A673 (cell line): ENCODE measurements at regions not wholly inside any gene's neighbourhood (a gene's known extent, or its start where the extent isn't known, plus 50 kb on each side); places are given as distances from the start of the nearest gene placed in this dataset.

ENCODE experiments used
- BruUV-seq: library from RNA; stranded (reverse); fragments of 400-500 nt; replicated peaks from 2 replicates; lab custom pipeline; 2021; lab: Mats Ljungman, UMichigan
- CTCF ChIA-PET: fragments of 300-600 bp; sonication (Branson Sonifier 250); formaldehyde crosslinking; loops from one replicate; lab custom pipeline; 2022; ENCODE audit warnings: antibody characterized with exemption; lab: Charles Lee
- POLR2A ChIA-PET: fragments of 300-600 bp; sonication (Branson Sonifier 250); formaldehyde crosslinking; loops from one replicate; lab custom pipeline; 2022; ENCODE audit warnings: antibody characterized with exemption; ENCODE audit not compliant: low non-redundant PET; lab: Charles Lee
- DNase-seq: peaks from one replicate; pipeline ENCODE4 v3.0.0-alpha.2; 2015; ENCODE audit warnings: low spot score
- H3K27ac ChIP-seq: fragments of 200-600 bp; sonication (generic); 2 replicates; pipeline ENCODE4 v1.5.1; 2016; ENCODE audit warnings: mixed run types, low read depth, mild to moderate bottlenecking, mixed read lengths, antibody characterized with exemption, low read length; ENCODE audit not compliant: poor library complexity, severe bottlenecking
- H3K27me3 ChIP-seq: fragments of 200-600 bp; sonication (generic); replicated peaks from 2 replicates; pipeline ENCODE4 v1.6.1; 2017; ENCODE audit warnings: mixed run types, low read depth, mild to moderate bottlenecking, mixed read lengths, antibody characterized with exemption, low read length; ENCODE audit not compliant: insufficient read depth, poor library complexity
- H3K36me3 ChIP-seq: fragments of 200-600 bp; sonication (generic); 2 replicates; pipeline ENCODE4 v1.6.1; 2016; ENCODE audit warnings: mixed run types, mild to moderate bottlenecking, mixed read lengths, antibody characterized with exemption, low read length; ENCODE audit not compliant: insufficient read depth, poor library complexity, severe bottlenecking
- H3K4me1 ChIP-seq: fragments of 200-600 bp; sonication (generic); 2 replicates; pipeline ENCODE4 v1.6.1; 2017; ENCODE audit warnings: mixed run types, mild to moderate bottlenecking, mixed read lengths, antibody characterized with exemption, low read length; ENCODE audit not compliant: insufficient read depth, poor library complexity, severe bottlenecking
- H3K4me3 ChIP-seq: fragments of 200-600 bp; sonication (generic); 2 replicates; pipeline ENCODE4 v1.5.1; 2016; ENCODE audit warnings: low read depth, mixed run types, mild to moderate bottlenecking, mixed read lengths, low read length; ENCODE audit not compliant: poor library complexity, severe bottlenecking
- H3K9me3 ChIP-seq: fragments of 200-600 bp; sonication (generic); 2 replicates; pipeline ENCODE4 v1.6.1; 2016; ENCODE audit warnings: mixed run types, low read depth, mild to moderate bottlenecking, mixed read lengths, antibody characterized with exemption, low read length; ENCODE audit not compliant: poor library complexity, severe bottlenecking
- CTCF ChIP-seq: fragments of 300-800, 200-600 bp; sonication (generic); conservative IDR thresholded peaks from 2 replicates; pipeline ENCODE4 v1.5.1; 2017; ENCODE audit warnings: low read depth, mild to moderate bottlenecking, antibody characterized with exemption, low read length, moderate library complexity, mixed read lengths
- EZH2 ChIP-seq: fragments of 200-600 bp; sonication (generic); IDR thresholded peaks from 2 replicates; pipeline ENCODE4 v1.6.1; 2017; ENCODE audit warnings: borderline replicate concordance, low read depth, mild to moderate bottlenecking, mixed read lengths, antibody characterized with exemption, low read length; ENCODE audit not compliant: poor library complexity, severe bottlenecking
- intact Hi-C: fragments of 100-400 bp; cut with micrococcal nuclease; formaldehyde crosslinking; loops from one replicate; pipeline ENCODE4 v1.10.0; 2022; ENCODE audit not compliant: unreplicated experiment

- POLR2A ChIA-PET: no interaction called here
These were observed 319.9 kb upstream of the GBE1 start for GRCh38 chr3:82081351-82081750.

DNA sequence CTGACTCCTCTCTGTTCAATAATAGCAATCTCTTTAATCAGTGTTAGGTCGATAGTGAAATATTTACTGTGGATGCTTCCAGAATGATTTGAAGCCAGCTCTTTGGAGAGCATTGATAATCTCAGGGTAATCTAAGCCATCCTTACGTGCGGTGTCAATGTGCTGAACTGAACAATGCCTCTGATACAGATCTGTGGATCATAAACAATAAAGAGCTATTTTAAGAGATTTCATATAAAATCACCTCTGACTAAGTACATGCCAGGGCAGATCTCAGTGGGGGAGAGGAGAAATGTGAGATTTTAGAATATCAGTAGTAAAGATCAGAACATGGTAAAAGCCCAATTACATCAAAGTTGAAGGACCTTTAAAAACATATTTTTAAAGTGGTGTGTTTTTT, 319.3 kb upstream of the GBE1 start:
- no peak for DNase-seq
- H3K27ac ChIP-seq: no peak overlapping the region
- ChIA-PET CTCF (no interaction called here), POLR2A (no interaction called here)
- H3K27me3 ChIP-seq: no peaks in the 10 kb centered on the region
- no TSS peak for BruUV-seq
- intact Hi-C loops: no loop called here
- TF ChIP-seq EZH2: no peak
- H3K36me3 ChIP-seq: no peaks in the 10 kb centered on the region
- H3K4me1 ChIP-seq: peaks cover 3% of the 10 kb centered on the region
- H3K4me3 ChIP-seq: no peak overlapping the region
- H3K9me3 ChIP-seq: no peaks in the 10 kb centered on the region

More at GRCh38 chr3:82081351-82081750, 319.9 kb upstream of the GBE1 start:
- no peak for DNase-seq
- BruUV-seq: no TSS peak
- H3K4me3 ChIP-seq: no peak overlapping the region
- intact Hi-C loops: no loop called here
- no peak for TF ChIP-seq CTCF
- no peak for TF ChIP-seq EZH2
- H3K36me3 ChIP-seq: no peaks in the 10 kb centered on the region
- no peaks in the 10 kb centered on the region for H3K9me3 ChIP-seq
- no peak overlapping the region for H3K27ac ChIP-seq
- CTCF ChIA-PET: no interaction called here
- H3K4me1 ChIP-seq: peaks cover 3% of the 10 kb centered on the region
- no peaks in the 10 kb centered on the region for H3K27me3 ChIP-seq

GRCh38 chr3:82080261-82080660, 318.8 kb upstream of the GBE1 start:
- BruUV-seq: no TSS peak
- intact Hi-C loops: no loop called here

GRCh38 chr3:82079335-82079890, 318.0 kb upstream of the GBE1 start:
- no peaks in the 10 kb centered on the region for H3K9me3 ChIP-seq
- POLR2A ChIA-PET: no interaction called here
- no peak for DNase-seq
- intact Hi-C loops: no loop called here
- H3K4me3 ChIP-seq: no peak overlapping the region
- TF ChIP-seq CTCF (no peak), EZH2 (no peak)
- H3K36me3 ChIP-seq: no peaks in the 10 kb centered on the region
- H3K27ac ChIP-seq: no peak overlapping the region
- no peaks in the 10 kb centered on the region for H3K27me3 ChIP-seq
- BruUV-seq: no TSS peak
- CTCF ChIA-PET: no interaction called here
- peaks cover 3% of the 10 kb centered on the region for H3K4me1 ChIP-seq

More at GRCh38 chr3:82080261-82080660, 318.8 kb upstream of the GBE1 start:
- H3K27me3 ChIP-seq: no peaks in the 10 kb centered on the region
- no peak for DNase-seq
- H3K4me3 ChIP-seq: no peak overlapping the region
- TF ChIP-seq EZH2: no peak
- no peaks in the 10 kb centered on the region for H3K36me3 ChIP-seq
- POLR2A ChIA-PET: no interaction called here
- peaks cover 3% of the 10 kb centered on the region for H3K4me1 ChIP-seq
- no peak overlapping the region for H3K27ac ChIP-seq
- H3K9me3 ChIP-seq: no peaks in the 10 kb centered on the region
- CTCF ChIA-PET: no interaction called here
